ENCODE measurements at regions not wholly inside any gene's neighbourhood (a gene's known extent, or its start where the extent isn't known, plus 50 kb on each side); places are given as distances from the start of the nearest gene placed in this dataset.

GRCh38 chr14:25150934-25151790, 101.2 kb upstream of the STXBP6 start:
- TF ChIP-seq, protein P1, sequence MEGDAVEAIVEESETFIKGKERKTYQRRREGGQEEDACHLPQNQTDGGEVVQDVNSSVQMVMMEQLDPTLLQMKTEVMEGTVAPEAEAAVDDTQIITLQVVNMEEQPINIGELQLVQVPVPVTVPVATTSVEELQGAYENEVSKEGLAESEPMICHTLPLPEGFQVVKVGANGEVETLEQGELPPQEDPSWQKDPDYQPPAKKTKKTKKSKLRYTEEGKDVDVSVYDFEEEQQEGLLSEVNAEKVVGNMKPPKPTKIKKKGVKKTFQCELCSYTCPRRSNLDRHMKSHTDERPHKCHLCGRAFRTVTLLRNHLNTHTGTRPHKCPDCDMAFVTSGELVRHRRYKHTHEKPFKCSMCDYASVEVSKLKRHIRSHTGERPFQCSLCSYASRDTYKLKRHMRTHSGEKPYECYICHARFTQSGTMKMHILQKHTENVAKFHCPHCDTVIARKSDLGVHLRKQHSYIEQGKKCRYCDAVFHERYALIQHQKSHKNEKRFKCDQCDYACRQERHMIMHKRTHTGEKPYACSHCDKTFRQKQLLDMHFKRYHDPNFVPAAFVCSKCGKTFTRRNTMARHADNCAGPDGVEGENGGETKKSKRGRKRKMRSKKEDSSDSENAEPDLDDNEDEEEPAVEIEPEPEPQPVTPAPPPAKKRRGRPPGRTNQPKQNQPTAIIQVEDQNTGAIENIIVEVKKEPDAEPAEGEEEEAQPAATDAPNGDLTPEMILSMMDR (conservative IDR thresholded peaks at IDR 0.05; ENCODE audit: low read depth, low read length) = peak; percentile 74
- TF ChIP-seq EZH2 (IDR thresholded peaks at IDR 0.05; ENCODE audit: low read length, unreplicated experiment) (no peak), EZH2phosphoT487 (IDR thresholded peaks at IDR 0.05; ENCODE audit: borderline replicate concordance, low read length) (no peak)

Data from PC-3 (cell line).